HEK293 (cell line): ENCODE measurements at regions not wholly inside any gene's neighbourhood (a gene's known extent, or its start where the extent isn't known, plus 50 kb on each side); places are given as distances from the start of the nearest gene placed in this dataset.

Source experiments
- CTCF ChIA-PET: fragments of 350-600 bp; formaldehyde crosslinking; extraction: SDS; loops from one replicate; lab custom pipeline; 2021; ENCODE audit warnings: antibody characterized with exemption; lab: Yijun Ruan, JAX
- POLR2A ChIA-PET: fragments of 300-600 bp; formaldehyde crosslinking; extraction: SDS; loops from one replicate; lab custom pipeline; 2020; ENCODE audit warnings: antibody characterized with exemption, inconsistent platforms; lab: Yijun Ruan, JAX
- H3K27ac ChIP-seq: fragments of 200-500 bp; sonication (Bioruptor generic); 2 replicates; pipeline ENCODE4 v1.5.1; 2014; ENCODE audit warnings: low read depth, low read length, control low read depth, inconsistent platforms; ENCODE audit errors: extremely low read depth
- H3K36me3 ChIP-seq, 2 experiments: fragments of 200-500 bp in 1 of 2; sonication (Bioruptor generic) in 1 of 2; 1 replicate in 1 of 2; 2 replicates in 1 of 2; pipeline ENCODE4 v1.5.1; 2014 to 2017; ENCODE audit warnings: inconsistent platforms in 2 of 2, low read length in 2 of 2; ENCODE audit not compliant: control insufficient read depth in 2 of 2, insufficient read depth in 1 of 2
- H3K4me1 ChIP-seq: fragments of 200-500 bp; sonication (Bioruptor generic); 2 replicates; pipeline ENCODE4 v1.5.1; 2014; ENCODE audit warnings: mild to moderate bottlenecking, low read length, inconsistent platforms; ENCODE audit not compliant: control insufficient read depth, insufficient read depth
- H3K4me3 ChIP-seq: 2 replicates; pipeline ENCODE4 v1.5.1; 2011; ENCODE audit warnings: low read depth, mild to moderate bottlenecking, control low read depth, low read length, moderate library complexity
- H3K9me3 ChIP-seq: fragments of 200-500 bp; sonication (Bioruptor generic); 2 replicates; pipeline ENCODE4 v1.5.1; 2014; ENCODE audit warnings: low read depth, low read length, inconsistent platforms; ENCODE audit not compliant: control insufficient read depth, insufficient read depth
- BCL11A ChIP-seq: fragments of 450-650 bp; formaldehyde crosslinking; IDR thresholded peaks from 2 replicates; pipeline ENCODE4 v1.5.1; 2016; ENCODE audit warnings: low read depth, missing biosample characterization, missing genetic modification characterization
- GLIS2 ChIP-seq: fragments of 450-650 bp; formaldehyde crosslinking; IDR thresholded peaks from 2 replicates; pipeline ENCODE4 v1.5.1; 2016; ENCODE audit warnings: missing biosample characterization, missing genetic modification characterization
- PRDM10 ChIP-seq: fragments of 450-650 bp; formaldehyde crosslinking; IDR thresholded peaks from 2 replicates; pipeline ENCODE4 v1.5.1; 2016; ENCODE audit warnings: missing biosample characterization, missing genetic modification characterization
- RBAK ChIP-seq: fragments of 450-650 bp; formaldehyde crosslinking; IDR thresholded peaks from 2 replicates; pipeline ENCODE4 v1.5.1; 2016; ENCODE audit warnings: missing biosample characterization, missing genetic modification characterization
- REPIN1 ChIP-seq: fragments of 450-650 bp; formaldehyde crosslinking; IDR thresholded peaks from 2 replicates; pipeline ENCODE4 v1.5.1; 2017; ENCODE audit warnings: missing biosample characterization, missing genetic modification characterization, low read depth
- SP7 ChIP-seq: fragments of 450-650 bp; formaldehyde crosslinking; IDR thresholded peaks from 2 replicates; pipeline ENCODE4 v1.5.1; 2016; ENCODE audit warnings: missing biosample characterization, missing genetic modification characterization
- YY1 ChIP-seq: fragments of 450-650 bp; formaldehyde crosslinking; IDR thresholded peaks from 2 replicates; pipeline ENCODE4 v1.5.1; 2018; ENCODE audit warnings: missing biosample characterization, missing genetic modification characterization
- ZBTB8A ChIP-seq: fragments of 450-650 bp; formaldehyde crosslinking; IDR thresholded peaks from 2 replicates; pipeline ENCODE4 v1.5.1; 2016; ENCODE audit warnings: missing biosample characterization, missing genetic modification characterization
- ZFP3 ChIP-seq: fragments of 450-650 bp; formaldehyde crosslinking; IDR thresholded peaks from 2 replicates; pipeline ENCODE4 v1.5.1; 2016; ENCODE audit warnings: low read depth, missing biosample characterization, missing genetic modification characterization
- ZNF121 ChIP-seq: fragments of 450-650 bp; formaldehyde crosslinking; IDR thresholded peaks from 2 replicates; pipeline ENCODE4 v1.5.1; 2016; ENCODE audit warnings: missing biosample characterization, missing genetic modification characterization
- ZNF155 ChIP-seq: fragments of 450-650 bp; formaldehyde crosslinking; IDR thresholded peaks from 2 replicates; pipeline ENCODE4 v1.5.1; 2016; ENCODE audit warnings: missing biosample characterization, missing genetic modification characterization
- ZNF157 ChIP-seq: fragments of 450-650 bp; formaldehyde crosslinking; IDR thresholded peaks from 2 replicates; pipeline ENCODE4 v1.5.1; 2016; ENCODE audit warnings: missing biosample characterization, missing genetic modification characterization
- ZNF16 ChIP-seq: fragments of 450-650 bp; formaldehyde crosslinking; IDR thresholded peaks from 2 replicates; pipeline ENCODE4 v1.5.1; 2016; ENCODE audit warnings: low read depth, missing biosample characterization, missing genetic modification characterization
- ZNF239 ChIP-seq: fragments of 450-650 bp; formaldehyde crosslinking; IDR thresholded peaks from 2 replicates; pipeline ENCODE4 v1.5.1; 2016; ENCODE audit warnings: missing biosample characterization, missing genetic modification characterization
- ZNF280C ChIP-seq: fragments of 450-650 bp; formaldehyde crosslinking; IDR thresholded peaks from 2 replicates; pipeline ENCODE4 v1.5.1; 2016; ENCODE audit warnings: missing biosample characterization, missing genetic modification characterization
- ZNF394 ChIP-seq: fragments of 450-650 bp; formaldehyde crosslinking; IDR thresholded peaks from 2 replicates; pipeline ENCODE4 v1.5.1; 2016; ENCODE audit warnings: missing biosample characterization, missing genetic modification characterization, mild to moderate bottlenecking, moderate library complexity, borderline replicate concordance
- ZNF544 ChIP-seq: fragments of 450-650 bp; formaldehyde crosslinking; IDR thresholded peaks from 2 replicates; pipeline ENCODE4 v1.5.0; 2017; ENCODE audit warnings: missing biosample characterization, missing genetic modification characterization
- ZNF548 ChIP-seq: fragments of 450-650 bp; formaldehyde crosslinking; IDR thresholded peaks from 2 replicates; pipeline ENCODE4 v1.5.1; 2016; ENCODE audit warnings: missing biosample characterization, missing genetic modification characterization
- ZNF624 ChIP-seq: fragments of 450-650 bp; formaldehyde crosslinking; IDR thresholded peaks from 2 replicates; pipeline ENCODE4 v1.5.1; 2017; ENCODE audit warnings: missing biosample characterization, missing genetic modification characterization
- ZNF664 ChIP-seq: fragments of 450-650 bp; formaldehyde crosslinking; IDR thresholded peaks from 2 replicates; pipeline ENCODE4 v1.5.1; 2016; ENCODE audit warnings: missing biosample characterization, missing genetic modification characterization
- ZNF707 ChIP-seq: fragments of 450-650 bp; formaldehyde crosslinking; IDR thresholded peaks from 2 replicates; pipeline ENCODE4 v1.5.1; 2016; ENCODE audit warnings: missing biosample characterization, missing genetic modification characterization
- ZNF76 ChIP-seq: fragments of 450-650 bp; formaldehyde crosslinking; IDR thresholded peaks from 2 replicates; pipeline ENCODE4; 2016; ENCODE audit warnings: low read depth, missing biosample characterization, missing genetic modification characterization, borderline replicate concordance
- TF ChIP-seq, protein P1 (sequence below): fragments of 450-650 bp; formaldehyde crosslinking; IDR thresholded peaks from 2 replicates; pipeline ENCODE4 v1.5.1; 2016; ENCODE audit warnings: missing biosample characterization, missing genetic modification characterization, low read depth

GRCh38 chr2:9681427-9681817 lies 50.6 kb upstream of the YWHAQ start:
- CTCF ChIA-PET: no interaction called here

GRCh38 chr2:9685637-9686036 lies 54.8 kb upstream of the YWHAQ start:
- CTCF ChIA-PET: interaction anchor here (0.6 to 1.7 kb wide), 2 partner anchors 85 to 363 kb away, joined by 3 to 5 read pairs; no protein-coding TSS in a partner anchor
- no peaks in the 10 kb centered on the region for H3K36me3 ChIP-seq
- TF ChIP-seq PRDM10 (tag by site-specific recombination) (no peak), REPIN1 (no peak), ZFP3 (no peak), ZNF394 (no peak), ZNF157 (no peak), ZBTB8A (tag by site-specific recombination) (no peak), GLIS2 (tag by site-specific recombination) (no peak), ZNF664 (no peak), ZNF544 (tag by site-specific recombination) (no peak)
- TF ChIP-seq, protein P1, sequence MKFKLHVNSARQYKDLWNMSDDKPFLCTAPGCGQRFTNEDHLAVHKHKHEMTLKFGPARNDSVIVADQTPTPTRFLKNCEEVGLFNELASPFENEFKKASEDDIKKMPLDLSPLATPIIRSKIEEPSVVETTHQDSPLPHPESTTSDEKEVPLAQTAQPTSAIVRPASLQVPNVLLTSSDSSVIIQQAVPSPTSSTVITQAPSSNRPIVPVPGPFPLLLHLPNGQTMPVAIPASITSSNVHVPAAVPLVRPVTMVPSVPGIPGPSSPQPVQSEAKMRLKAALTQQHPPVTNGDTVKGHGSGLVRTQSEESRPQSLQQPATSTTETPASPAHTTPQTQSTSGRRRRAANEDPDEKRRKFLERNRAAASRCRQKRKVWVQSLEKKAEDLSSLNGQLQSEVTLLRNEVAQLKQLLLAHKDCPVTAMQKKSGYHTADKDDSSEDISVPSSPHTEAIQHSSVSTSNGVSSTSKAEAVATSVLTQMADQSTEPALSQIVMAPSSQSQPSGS (tag by site-specific recombination): no peak
- no peaks in the 10 kb centered on the region for H3K4me1 ChIP-seq
- H3K27ac ChIP-seq: no peak overlapping the region
- H3K9me3 ChIP-seq: no peaks in the 10 kb centered on the region
- POLR2A ChIA-PET: interaction anchor here (0.6 to 1.3 kb wide), 2 partner anchors 10 to 37 kb away, joined by 3 to 6 read pairs; no protein-coding TSS in a partner anchor
- H3K4me3 ChIP-seq: no peak overlapping the region

More at GRCh38 chr2:9681427-9681817, 50.6 kb upstream of the YWHAQ start:
- POLR2A ChIA-PET: interaction anchor here (1.4 kb wide), 1 partner anchor 50 kb away, joined by 4 read pairs; the partner anchor contains the start of gene YWHAQ
- Histone ChIP-seq H3K27ac (no peak overlapping the region), H3K36me3 (no peaks in the 10 kb centered on the region), H3K9me3 (no peaks in the 10 kb centered on the region), H3K4me3 (no peak overlapping the region), H3K4me1 (no peaks in the 10 kb centered on the region)
- TF ChIP-seq ZNF548 (tag by site-specific recombination): no peak
- no peak for TF ChIP-seq ZNF707 (tag by site-specific recombination)
- TF ChIP-seq ZNF280C (tag by site-specific recombination): no peak
- TF ChIP-seq ZNF624: no peak
- no peak for TF ChIP-seq BCL11A (tag by site-specific recombination)
- TF ChIP-seq ZNF239: no peak
- no peak for TF ChIP-seq ZNF16 (tag by site-specific recombination)
- TF ChIP-seq ZNF121: no peak
- TF ChIP-seq RBAK (tag by site-specific recombination): no peak
- TF ChIP-seq ZNF76 (tag by site-specific recombination): no peak
- no peak for TF ChIP-seq ZNF155
- TF ChIP-seq YY1 (tag by site-specific recombination): no peak
- TF ChIP-seq SP7 (tag by site-specific recombination): no peak
